ENCODE measurements at regions not wholly inside any gene's neighbourhood (a gene's known extent, or its start where the extent isn't known, plus 50 kb on each side); places are given as distances from the start of the nearest gene placed in this dataset.

GRCh38 chr22:49648053-49648452 is 179.6 kb downstream of the BRD1 start:
- TF ChIP-seq CTCF (IDR thresholded peaks at IDR 0.05; ENCODE audit: low read depth, low read length, poor library complexity, severe bottlenecking) (no peak), EZH2phosphoT487 (IDR thresholded peaks at IDR 0.05; ENCODE audit: borderline replicate concordance, low read length) (no peak)
